HG03565 (cell line): ENCODE measurements at regions not wholly inside any gene's neighbourhood (a gene's known extent, or its start where the extent isn't known, plus 50 kb on each side); places are given as distances from the start of the nearest gene placed in this dataset.

Source experiments
- ATAC-seq: cut with Tn5 transposase; IDR thresholded peaks from one replicate; pipeline ENCODE4 v1.9.1; 2021; ENCODE audit warnings: mild to moderate bottlenecking, moderate library complexity; ENCODE audit not compliant: unreplicated experiment

GRCh38 chr4:168028970-168029597 lies 63.3 kb upstream of the ANXA10 start:
- ATAC-seq, result no peak

- no peak for ATAC-seq
These were observed 54.7 kb upstream of the ANXA10 start for GRCh38 chr4:168037676-168038075.

GRCh38 chr4:168039593-168039992 lies 52.7 kb upstream of the ANXA10 start:
- ATAC-seq, result no peak
